Left ventricle myocardium inferior (tissue), 1 donor: ENCODE measurements at regions not wholly inside any gene's neighbourhood (a gene's known extent, or its start where the extent isn't known, plus 50 kb on each side); places are given as distances from the start of the nearest gene placed in this dataset.

Source experiments
- DNase-seq: peaks from one replicate; pipeline ENCODE4 v3.0.0-alpha.2; 2020
- H3K27ac ChIP-seq: fragments of 200-600 bp; replicated peaks from 2 replicates; pipeline ENCODE4 v1.8.0; 2021
- H3K27me3 ChIP-seq: fragments of 200-600 bp; 2 replicates; pipeline ENCODE4 v1.8.0; 2021; ENCODE audit warnings: low read depth
- H3K36me3 ChIP-seq: fragments of 200-600 bp; 2 replicates; pipeline ENCODE4 v1.8.0; 2021
- H3K4me1 ChIP-seq: fragments of 200-600 bp; 2 replicates; pipeline ENCODE4 v1.8.0; 2021
- H3K4me3 ChIP-seq: fragments of 200-600 bp; 2 replicates; pipeline ENCODE4 v1.8.0; 2021; ENCODE audit warnings: mild to moderate bottlenecking, moderate library complexity
- H3K9me3 ChIP-seq: fragments of 200-600 bp; replicated peaks from 2 replicates; pipeline ENCODE4 v1.8.0; 2021
- intact Hi-C: fragments of 100-400 bp; cut with micrococcal nuclease; formaldehyde crosslinking; loops from one replicate; pipeline ENCODE4 v1.11.0; 2022
- TF ChIP-seq, protein P1 (sequence below): fragments of 200-600 bp; IDR thresholded peaks from 2 replicates; pipeline ENCODE4 v1.8.0; 2021; ENCODE audit warnings: antibody characterized with exemption, mild to moderate bottlenecking, borderline replicate concordance
- donor health status: DM: no; HTN: yes; CAD: no; lungs with severe emphysema.

DNA sequence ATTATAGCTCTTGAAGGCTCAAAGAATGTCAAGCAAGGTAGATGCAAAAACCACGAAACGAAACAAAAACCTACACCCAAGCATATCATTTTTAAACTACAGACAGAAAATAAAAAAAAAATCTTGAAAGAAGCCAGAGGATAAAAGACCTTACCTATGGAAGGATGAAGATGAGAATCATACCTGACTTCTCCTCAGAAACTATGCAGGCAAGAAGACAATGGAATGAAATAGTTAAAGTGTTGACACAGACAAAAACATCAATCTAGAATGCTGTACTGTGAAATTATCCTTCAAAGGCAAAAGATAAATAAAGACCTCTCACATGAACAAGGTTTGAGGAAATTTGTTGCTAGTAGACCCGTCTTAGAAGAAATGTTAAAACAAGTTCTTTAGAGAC, 372.0 kb downstream of the ZIC4 start:
- intact Hi-C loops = no loop called here
- no peaks in the 10 kb centered on the region for H3K27me3 ChIP-seq
- TF ChIP-seq, protein P1, sequence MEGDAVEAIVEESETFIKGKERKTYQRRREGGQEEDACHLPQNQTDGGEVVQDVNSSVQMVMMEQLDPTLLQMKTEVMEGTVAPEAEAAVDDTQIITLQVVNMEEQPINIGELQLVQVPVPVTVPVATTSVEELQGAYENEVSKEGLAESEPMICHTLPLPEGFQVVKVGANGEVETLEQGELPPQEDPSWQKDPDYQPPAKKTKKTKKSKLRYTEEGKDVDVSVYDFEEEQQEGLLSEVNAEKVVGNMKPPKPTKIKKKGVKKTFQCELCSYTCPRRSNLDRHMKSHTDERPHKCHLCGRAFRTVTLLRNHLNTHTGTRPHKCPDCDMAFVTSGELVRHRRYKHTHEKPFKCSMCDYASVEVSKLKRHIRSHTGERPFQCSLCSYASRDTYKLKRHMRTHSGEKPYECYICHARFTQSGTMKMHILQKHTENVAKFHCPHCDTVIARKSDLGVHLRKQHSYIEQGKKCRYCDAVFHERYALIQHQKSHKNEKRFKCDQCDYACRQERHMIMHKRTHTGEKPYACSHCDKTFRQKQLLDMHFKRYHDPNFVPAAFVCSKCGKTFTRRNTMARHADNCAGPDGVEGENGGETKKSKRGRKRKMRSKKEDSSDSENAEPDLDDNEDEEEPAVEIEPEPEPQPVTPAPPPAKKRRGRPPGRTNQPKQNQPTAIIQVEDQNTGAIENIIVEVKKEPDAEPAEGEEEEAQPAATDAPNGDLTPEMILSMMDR = no peak
- no peak for DNase-seq
- H3K4me1 ChIP-seq = no peaks in the 10 kb centered on the region
- no peak overlapping the region for H3K4me3 ChIP-seq
- peaks cover 20% of the 10 kb centered on the region for H3K9me3 ChIP-seq
- H3K27ac ChIP-seq = no peak overlapping the region
- H3K36me3 ChIP-seq = no peaks in the 10 kb centered on the region

DNA sequence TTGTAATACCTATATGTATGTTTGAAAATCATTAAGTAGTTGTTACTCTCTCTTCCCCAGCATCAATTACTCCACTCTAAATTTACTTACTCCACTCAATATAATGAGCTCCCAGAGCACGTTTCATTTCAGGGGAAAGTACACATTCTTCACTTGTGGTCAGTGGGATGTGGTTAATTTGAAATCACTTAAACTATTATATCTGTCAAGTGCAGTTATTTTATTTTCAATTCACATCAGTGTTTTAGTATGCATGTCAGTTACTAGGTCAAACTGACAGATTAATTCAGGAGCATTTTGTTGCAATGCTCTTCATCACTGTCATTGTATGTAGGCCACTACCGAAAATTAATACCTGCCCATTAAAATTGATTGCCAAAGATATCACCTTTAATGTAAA, 376.1 kb downstream of the ZIC4 start:
- TF ChIP-seq, protein P1 = no peak
- no peaks in the 10 kb centered on the region for H3K27me3 ChIP-seq
- H3K9me3 ChIP-seq = peaks cover 14% of the 10 kb centered on the region
- H3K36me3 ChIP-seq = no peaks in the 10 kb centered on the region
- no peak overlapping the region for H3K27ac ChIP-seq
- intact Hi-C loops = no loop called here
- no peak for DNase-seq
- no peak overlapping the region for H3K4me3 ChIP-seq
- H3K4me1 ChIP-seq = no peaks in the 10 kb centered on the region

GRCh38 chr3:147015334-147015733, 391.0 kb downstream of the ZIC4 start:
- Histone ChIP-seq H3K27ac (no peak overlapping the region), H3K4me3 (no peak overlapping the region), H3K36me3 (no peaks in the 10 kb centered on the region), H3K9me3 (peaks cover 7% of the 10 kb centered on the region), H3K4me1 (no peaks in the 10 kb centered on the region), H3K27me3 (no peaks in the 10 kb centered on the region)
- TF ChIP-seq, protein P1 = no peak
- no peak for DNase-seq
- intact Hi-C loops = no loop called here

- H3K27ac ChIP-seq = no peak overlapping the region
- H3K27me3 ChIP-seq = no peaks in the 10 kb centered on the region
- intact Hi-C loops = no loop called here
- no peak for DNase-seq
- no peaks in the 10 kb centered on the region for H3K4me1 ChIP-seq
- H3K9me3 ChIP-seq = no peaks in the 10 kb centered on the region
- TF ChIP-seq, protein P1 = no peak
- no peak overlapping the region for H3K4me3 ChIP-seq
- no peaks in the 10 kb centered on the region for H3K36me3 ChIP-seq
Measured at GRCh38 chr3:147008886-147009285, 397.5 kb downstream of the ZIC4 start.

DNA sequence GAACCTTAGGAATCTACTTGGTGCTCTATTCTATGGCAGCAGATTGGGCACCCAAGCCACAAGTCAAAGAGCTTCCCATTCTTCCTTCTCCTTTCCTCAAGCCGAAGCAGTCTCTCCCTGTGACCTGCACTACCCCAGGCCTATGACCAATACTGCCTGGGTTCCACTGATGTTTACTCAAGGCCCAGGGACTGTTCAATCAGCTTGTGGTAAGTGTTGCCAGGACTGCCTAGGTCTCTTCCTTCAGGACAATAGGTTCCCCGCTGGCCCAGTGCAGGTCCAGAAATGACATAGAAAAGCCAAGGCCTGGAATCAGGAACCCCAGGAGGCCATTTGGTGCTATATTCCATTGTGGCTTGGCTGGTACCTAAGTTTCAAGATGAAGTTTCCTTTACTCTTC, 397.9 kb downstream of the ZIC4 start:
- TF ChIP-seq, protein P1 = no peak
- Histone ChIP-seq H3K36me3 (no peaks in the 10 kb centered on the region), H3K27me3 (no peaks in the 10 kb centered on the region), H3K4me1 (no peaks in the 10 kb centered on the region), H3K4me3 (no peak overlapping the region), H3K9me3 (no peaks in the 10 kb centered on the region), H3K27ac (no peak overlapping the region)
- intact Hi-C loops = no loop called here
- DNase-seq = no peak

- Histone ChIP-seq H3K4me3 (no peak overlapping the region), H3K27me3 (no peaks in the 10 kb centered on the region), H3K36me3 (no peaks in the 10 kb centered on the region), H3K9me3 (no peaks in the 10 kb centered on the region), H3K27ac (no peak overlapping the region), H3K4me1 (no peaks in the 10 kb centered on the region)
- no peak for DNase-seq
- TF ChIP-seq, protein P1 = no peak
- intact Hi-C loops = no loop called here
Measured at GRCh38 chr3:147007736-147008245, 398.6 kb downstream of the ZIC4 start.
